HG03469 (cell line): ENCODE measurements at regions not wholly inside any gene's neighbourhood (a gene's known extent, or its start where the extent isn't known, plus 50 kb on each side); places are given as distances from the start of the nearest gene placed in this dataset.
"Not testable (repeated sequence)": the region's sequence is repeated elsewhere in the genome, so short reads cannot be mapped to it uniquely, and the experiment has no call there.

ENCODE experiments used
- ATAC-seq: cut with Tn5 transposase; IDR thresholded peaks from one replicate; pipeline ENCODE4 v1.9.1; 2021; ENCODE audit warnings: mild to moderate bottlenecking, moderate library complexity, moderate number of reproducible peaks; ENCODE audit not compliant: unreplicated experiment

DNA sequence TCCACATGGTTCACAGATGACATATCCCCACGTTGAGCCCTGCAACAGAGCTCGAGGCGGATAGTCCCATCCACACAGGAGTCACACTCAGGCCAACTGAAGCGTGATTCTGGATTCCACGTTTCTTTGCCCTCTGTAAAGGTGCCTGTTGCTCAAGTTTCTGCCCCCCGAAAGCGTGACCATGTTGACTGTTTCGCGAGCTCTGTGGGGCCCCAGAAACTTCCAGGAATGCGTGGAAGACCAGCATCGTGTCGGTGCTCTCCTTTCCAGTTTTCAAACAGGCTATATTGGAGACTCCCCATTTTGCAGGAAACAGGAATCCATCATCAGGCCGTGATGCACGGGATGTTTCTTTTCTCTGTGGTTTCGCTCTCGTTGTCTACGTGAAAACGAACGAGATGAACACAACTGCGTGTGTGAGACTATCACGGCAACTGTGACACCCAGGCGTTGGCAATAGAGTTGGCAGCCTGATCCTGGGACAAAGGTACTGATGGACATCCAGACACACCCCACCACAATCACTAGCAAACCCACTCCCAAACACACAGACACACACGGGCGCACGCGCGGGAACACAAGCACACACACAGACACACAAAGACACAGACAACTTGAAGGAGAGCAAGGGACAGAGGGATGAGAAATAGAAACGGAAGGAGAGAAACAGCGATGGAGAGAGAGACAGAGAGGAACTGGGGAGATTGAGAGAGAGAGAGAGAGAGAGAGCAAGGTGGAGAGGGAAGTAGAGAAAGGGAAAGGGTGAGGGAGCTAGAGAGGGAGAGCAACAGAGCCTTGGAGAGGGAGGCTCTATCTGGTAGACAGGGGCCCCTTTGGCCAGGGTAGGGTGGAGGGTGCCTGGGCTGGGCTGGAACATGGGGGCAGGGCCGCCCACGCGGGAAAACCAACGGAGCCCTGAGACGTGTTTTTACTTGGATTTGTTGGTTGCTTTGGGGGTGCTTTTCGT, 1609.3 kb downstream of the SPATA31A7 start:
- ATAC-seq, result not testable (repeated sequence)

DNA sequence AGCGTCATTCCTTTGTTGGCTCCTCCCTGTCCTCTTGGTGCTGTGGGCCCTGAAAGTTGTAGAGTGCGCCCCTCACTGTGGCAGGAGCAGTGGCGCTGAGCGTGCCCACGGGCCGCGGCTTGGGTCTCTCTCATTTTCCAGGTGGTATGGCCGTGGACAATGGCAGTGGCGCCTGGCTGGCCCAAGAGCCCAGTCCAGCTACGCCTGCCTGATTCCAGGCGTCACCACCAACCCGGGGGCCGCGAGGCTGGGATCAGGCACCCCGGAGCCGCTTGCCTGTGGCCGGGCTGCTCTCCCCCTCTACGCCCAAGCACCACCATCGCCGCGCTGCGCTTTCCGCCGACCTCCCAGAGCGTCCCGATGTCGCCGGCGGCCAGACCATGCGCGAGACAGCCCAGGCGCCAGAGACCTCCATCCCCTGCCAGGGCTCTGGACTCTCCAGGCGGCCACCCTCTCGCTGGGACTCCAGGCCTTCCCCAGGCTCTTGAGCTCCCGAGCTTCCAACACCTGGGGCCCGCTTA, 1610.1 kb downstream of the SPATA31A7 start:
- ATAC-seq, result not testable (repeated sequence)

DNA sequence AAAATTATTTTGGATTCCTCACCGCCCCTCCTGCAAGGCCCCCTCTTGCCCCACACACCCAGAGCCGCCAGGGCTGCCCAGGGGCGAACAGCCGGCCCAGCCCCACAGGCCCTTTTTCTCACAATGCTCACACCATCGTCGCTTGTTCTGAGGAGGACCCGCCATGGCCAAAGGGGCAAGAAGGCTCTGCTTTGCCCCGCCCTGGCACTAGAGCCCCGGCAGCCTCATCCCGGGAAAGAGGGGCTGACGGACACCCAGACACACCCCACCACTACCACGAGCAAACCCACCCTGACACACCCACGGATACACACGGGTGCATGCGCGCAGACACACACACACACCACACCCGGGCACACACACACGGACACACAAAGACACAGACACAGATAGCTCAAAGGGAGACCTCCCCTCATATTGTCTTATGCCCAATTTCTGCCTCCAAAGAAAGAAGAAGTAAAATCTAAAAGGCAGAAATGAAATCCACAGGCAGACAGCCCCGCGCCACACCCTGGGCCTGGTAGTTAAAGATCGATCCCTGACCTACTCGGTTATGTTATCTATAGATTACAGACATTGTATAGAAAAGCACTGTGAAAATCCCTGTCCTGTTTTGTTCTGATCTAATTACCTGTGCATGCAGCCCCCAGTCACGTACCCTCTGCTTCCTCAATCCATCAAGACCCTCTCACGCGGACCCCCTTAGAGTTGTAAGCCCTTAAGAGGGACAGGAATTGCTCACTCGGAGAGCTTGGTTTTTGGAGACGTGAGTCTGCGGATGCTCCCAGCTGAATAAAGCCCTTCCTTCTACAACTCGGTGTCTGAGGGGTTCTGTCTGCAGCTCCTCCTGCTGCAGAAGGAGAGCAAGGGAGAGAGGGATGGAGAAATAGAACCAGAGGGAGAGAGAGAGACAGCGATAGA, 1610.9 kb downstream of the SPATA31A7 start:
- ATAC-seq, result not testable (repeated sequence)

DNA sequence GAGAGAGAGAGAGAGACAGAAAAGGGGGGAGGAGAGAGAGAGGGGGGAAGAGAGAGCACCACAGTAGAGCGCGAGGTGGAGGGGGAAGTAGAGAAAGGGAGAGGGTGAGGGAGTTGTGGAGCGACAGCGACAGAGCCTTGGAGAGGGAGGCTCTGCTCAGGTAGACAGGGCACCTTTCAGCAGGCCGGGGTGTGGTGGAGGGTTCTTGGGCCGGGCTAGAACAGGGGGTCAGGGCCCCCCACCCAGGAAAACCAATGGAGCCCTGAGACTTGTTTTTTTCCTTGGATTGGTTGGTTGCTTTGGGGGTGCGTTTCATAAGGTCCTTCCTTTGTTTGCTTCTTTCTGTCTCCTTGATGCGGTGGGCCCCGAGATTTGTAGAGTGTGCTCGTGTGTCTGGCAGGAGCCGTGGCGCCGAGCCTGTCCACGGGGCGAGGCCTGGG, 1611.6 kb downstream of the SPATA31A7 start:
- not testable (repeated sequence) for ATAC-seq

DNA sequence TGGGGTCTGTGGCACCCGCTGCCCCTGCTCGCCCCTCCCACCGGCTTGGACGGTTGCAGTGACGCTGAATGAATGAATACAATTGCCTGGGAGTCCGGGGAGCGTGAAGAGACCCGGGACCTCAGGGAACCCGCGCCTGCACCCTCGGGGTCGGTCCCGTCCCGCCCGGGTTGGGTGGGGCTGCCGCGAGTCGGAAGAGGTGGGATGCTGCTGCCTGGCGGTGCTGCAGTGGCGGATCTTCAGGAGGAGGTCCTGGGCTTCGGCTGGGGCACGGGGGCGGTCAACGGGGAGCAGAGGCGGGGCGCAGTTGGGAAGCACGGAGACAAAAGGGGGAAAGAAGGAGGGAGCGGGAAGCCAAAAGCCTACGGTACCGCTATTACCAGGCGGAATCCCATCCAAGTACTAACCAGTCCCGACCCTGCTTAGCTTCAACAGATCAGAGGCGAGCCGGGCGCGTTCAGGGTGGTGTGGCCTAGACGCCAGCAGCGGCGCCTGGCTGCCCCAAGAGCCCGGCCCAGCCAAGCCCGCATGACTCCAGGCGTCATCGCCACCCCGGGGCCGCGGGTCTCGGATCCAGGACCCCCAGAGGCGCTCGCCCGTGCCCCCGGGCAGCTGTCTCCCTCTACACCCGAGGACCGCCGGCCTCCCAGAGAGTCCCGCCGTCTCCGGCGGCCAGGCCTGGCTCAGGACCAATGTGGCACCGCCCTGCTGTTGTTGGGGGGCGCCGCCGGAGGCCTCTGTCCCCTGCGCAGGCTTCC, 1612.3 kb downstream of the SPATA31A7 start:
- ATAC-seq, result peak; percentile 100

DNA sequence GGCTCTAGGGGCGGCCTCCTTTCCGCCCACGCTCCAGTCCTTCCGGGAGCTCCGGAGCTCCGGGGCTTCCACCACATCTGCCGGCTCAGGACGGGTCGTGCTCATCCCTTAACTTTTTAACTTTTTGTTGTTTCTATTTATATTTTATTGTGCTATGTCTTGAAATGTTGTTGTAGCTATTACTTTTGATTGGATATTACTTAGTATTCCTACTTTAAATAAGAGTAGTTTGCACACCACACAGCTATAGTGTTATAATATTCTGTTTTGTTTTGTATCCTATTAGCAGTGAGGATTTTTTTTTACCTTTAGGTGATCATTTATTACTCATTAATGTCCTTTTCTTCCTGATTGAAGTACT, 1612.9 kb downstream of the SPATA31A7 start:
- ATAC-seq, result not testable (repeated sequence)

DNA sequence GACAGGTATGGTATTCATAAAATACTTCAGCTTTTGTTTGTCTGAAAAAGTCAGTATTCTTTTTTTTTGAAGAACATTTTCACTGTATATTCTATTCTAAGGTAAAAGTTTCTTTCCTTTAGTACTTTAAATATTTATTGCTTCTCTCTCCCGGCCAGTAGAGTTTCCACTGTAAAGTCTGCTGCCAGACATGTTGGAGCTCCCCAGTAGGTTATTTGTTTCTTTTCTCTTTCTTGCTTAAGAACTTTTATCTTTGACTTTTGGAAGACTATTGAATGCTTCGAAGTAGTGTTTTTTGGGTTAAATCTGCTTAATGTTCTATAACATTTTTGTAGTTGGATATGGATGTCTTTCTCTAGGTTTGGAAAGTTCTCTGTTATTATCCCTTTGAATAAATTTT, 1613.3 kb downstream of the SPATA31A7 start:
- not testable (repeated sequence) for ATAC-seq

DNA sequence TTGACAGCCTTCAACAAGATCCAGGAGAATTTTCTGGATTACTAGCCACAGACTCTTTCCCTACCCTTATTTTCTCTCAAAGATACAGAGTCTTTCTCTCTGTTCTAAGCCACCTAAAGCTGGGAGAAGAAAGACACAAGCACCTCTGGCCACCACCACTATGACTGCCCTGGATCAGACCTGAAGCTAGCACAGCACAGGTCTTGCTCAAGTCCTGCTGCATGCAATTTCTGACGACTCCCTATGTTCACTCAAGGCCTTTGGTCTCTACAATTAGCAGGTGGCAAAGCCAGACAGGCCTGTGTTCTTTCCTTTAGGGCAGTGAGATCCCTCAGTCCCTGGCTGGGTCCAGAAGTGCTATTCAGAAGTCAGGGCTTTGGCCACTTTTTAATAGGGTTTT, 1614.5 kb downstream of the SPATA31A7 start:
- ATAC-seq, result not testable (repeated sequence)

DNA sequence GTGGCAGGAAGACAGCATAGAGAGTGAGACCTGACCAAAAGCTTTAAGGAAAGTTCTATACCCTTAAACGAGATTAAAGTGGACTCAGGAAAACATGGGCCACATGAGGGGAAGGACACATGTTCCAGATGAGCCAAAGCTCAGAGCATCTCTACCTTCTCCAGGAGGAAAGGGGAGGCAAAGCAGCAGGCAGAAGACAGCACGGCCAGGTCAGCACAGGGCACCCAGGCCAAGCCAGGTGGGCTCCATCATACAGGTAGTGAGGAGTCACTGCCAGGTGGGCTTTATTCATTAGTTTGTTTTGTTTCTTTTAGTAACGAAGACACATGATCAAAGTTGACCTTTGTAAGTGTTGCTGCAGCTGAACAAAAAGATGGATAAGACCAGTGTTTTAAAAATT, 1617.6 kb downstream of the SPATA31A7 start:
- not testable (repeated sequence) for ATAC-seq

DNA sequence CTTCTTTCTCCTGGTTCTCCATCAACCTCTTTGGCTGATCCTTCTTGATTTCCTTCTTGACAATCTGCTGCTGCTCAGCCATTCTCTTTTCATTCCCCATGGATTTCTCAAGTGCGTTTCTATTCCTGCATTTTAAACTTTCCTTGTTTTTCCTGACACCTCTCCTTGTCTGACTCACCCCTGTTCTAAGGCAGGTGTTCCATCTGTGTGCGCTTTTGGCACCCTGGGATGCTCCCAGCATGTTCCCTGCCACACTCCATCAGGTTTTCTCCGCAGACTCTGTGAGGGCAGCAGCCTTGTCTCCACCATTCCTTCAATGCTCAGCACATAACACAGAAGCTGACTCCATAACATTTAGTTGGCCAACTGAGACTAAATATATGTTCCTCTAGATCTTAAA, 1618.2 kb downstream of the SPATA31A7 start:
- ATAC-seq, result not testable (repeated sequence)

DNA sequence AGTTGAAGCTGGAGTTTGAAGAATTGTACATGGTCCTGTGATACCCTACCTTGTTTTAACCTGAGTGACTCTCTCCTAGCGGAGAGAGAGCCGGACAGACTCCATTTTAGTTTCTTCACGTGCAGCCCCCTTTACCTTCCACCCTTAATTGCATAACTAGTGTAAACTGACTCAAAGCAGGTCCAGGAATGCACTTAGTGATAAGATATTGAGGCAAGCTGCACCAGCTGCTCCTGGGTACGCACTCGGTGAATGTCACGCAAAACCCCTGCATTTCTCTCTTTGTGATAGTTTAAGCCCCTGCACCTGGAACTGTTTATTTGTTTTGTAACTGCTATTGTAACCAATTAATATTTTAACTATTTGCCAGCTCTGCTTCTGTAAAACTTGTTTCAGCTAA, 1620.5 kb downstream of the SPATA31A7 start:
- not testable (repeated sequence) for ATAC-seq

DNA sequence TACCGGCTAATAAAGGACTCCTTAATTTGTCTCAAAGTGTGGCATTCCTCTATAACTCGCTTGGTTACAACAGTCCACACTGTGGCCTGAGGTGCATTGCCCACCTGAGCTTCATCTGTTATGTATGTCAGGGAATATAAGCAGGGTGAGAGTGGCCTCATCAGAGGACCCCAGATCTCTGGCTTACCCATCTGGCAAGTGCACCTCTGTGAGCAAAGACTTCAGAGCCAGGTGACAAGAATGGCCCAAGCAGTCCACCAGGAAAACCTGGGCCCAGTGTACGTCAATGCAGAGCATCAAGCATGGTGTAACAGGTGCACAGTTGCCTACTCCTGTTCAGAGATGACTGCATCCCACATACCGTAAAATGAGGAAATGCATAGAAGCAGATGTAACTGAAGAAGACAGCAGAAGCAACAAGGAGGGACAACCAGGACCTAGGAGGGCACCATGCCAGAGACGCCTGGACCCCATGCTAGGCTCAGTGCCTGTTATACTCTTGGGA, 1621.0 kb downstream of the SPATA31A7 start:
- not testable (repeated sequence) for ATAC-seq

DNA sequence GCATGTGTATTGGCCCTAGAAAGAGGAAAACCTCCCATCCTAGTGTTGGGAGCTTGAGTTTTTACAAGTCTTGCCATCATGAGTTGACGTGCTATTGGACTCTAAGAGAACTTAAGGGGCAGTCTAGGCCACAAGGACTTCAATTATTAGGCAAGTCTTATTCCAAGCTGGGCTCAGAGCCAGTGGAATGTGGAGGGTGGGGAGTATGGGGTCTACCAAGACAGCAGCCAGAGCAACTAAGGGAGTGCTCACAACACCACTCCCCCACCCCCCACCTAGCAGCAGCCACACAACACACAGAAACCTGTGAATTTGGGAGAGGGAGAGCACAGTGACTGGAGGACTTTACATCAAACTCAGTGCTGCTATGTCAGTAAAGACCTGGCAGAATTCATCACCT, 1625.6 kb downstream of the SPATA31A7 start:
- ATAC-seq, result not testable (repeated sequence)

DNA sequence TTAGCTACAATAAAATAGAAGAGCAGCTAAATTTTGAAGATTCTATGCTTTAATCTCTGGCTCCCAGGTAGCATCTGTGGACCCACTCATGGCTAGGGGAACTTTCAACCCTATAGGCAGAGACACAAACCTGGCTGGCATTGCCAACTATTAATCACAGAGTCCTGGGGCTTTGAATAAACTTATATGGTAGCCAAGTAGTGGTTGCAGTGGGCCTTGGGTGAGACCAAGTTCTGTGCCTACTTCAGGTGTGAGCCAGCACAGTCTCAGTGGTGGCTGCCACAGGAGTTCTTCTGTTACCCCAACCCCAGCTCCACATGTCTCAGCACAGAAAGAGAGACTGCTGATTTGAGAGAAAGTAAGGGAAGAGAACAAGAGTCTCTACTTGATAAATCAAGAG, 1626.5 kb downstream of the SPATA31A7 start:
- ATAC-seq, result not testable (repeated sequence)

DNA sequence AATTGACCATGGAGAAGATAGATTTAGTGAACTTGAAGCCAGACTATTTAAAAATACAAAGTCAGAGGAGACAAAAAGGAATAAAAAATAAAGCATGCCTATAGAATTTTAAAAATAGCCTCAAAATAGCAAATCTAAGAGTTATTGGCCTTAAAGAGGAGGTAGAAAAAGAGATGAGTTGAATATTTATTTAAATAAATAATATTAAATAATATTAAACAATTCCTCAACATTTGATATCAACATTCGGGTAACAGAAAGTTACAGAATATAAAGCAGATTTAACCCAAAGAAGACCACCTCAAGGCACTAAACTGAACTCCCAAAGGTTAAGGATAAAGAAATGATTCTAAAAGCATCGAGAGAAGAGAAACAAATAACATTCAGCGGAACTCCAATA, 1627.4 kb downstream of the SPATA31A7 start:
- ATAC-seq, result not testable (repeated sequence)

DNA sequence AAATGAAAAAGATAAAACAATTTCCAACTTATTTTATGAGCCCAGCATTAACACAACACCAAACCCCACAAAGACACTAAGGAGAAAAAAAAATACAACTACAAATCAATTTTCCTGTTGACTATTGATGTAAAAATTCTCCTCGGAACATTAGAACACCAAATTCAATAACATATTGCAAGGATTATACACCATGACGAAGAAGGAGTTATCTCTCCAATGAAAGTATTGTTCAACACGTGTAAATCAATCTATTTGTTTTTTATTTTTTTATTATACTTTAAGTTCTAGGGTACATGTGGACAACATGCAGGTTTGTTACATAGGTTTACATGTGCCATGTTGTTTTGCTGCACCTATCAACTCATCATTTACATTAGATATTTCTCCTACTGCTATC, 1632.3 kb downstream of the SPATA31A7 start:
- not testable (repeated sequence) for ATAC-seq

DNA sequence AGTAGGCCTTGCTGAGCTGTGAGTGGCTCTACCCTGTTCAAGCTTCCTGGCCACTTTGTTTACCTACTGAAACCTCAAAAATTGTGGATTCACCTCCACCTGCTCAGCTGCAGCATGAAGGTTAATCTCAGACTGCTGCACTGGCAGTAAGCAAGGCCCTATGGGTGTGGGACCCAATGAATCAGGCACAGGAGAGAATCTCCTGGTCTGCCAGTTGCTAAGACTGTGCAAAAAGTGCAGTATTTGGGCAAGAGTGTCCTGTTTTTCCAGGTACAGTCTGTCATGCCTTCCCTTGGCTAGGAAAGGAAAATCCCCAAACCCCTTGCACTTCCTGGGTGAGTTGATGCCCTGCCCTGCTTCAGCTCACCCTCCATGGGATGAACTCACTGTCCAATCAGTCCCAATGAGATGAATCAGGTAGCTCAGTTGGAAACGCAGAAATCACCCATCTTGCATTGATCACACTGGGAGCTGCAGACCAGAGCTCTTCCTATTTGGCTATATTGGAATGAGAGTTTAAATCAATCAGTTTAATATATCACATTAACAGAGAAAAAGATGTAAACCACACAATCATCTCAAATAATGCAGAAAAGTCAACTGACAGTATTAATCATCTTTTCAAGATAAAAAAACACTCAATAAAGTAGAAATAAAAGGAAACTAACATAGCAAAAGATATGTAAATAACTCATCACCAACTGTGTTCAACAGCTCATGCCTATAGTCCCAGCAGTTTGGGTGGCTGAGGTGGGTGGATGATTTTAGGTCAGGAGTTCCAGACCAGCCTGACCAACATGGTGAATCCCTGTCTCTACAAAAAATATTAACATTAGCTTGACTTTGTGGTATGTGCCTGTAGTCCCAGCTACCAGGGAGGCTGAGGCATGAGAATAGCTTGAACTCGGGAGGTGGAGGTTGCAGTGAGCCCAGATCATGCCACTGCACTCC, 1638.4 kb downstream of the SPATA31A7 start:
- ATAC-seq, result not testable (repeated sequence)

DNA sequence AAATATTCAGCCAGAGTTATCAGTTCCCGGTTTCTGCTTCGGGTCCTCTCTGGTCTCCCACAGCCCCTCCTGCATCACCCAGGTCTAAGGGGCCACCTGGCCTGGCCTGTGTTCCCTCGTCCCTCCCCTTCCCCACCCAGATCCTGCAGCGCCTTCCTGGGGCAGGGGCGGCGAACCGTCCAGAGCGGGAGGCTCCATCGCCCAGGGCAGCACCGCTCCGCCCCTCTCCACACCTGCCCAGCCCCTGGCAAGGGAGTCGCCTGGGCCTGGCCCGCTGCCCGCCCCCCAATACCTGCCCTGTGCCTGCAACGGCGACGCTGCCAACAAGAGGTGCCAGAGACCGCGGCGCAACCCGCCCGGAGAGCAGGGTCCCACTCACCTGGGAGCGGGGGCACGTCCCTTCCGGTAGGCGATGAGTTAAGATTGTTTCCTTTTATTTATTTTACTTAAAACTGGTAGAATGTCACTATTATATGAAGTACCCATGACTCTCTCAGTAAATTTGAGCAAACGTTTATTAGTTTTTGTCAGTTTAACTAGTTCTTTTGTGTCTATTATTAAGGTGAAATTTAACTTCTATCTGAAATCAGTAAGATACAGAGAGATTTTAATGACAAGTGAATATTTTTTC, 1641.1 kb downstream of the SPATA31A7 start:
- not testable (repeated sequence) for ATAC-seq
